Neural progenitor cell (in vitro differentiated cells): ENCODE measurements at regions not wholly inside any gene's neighbourhood (a gene's known extent, or its start where the extent isn't known, plus 50 kb on each side); places are given as distances from the start of the nearest gene placed in this dataset.

ENCODE experiments used
- DNase-seq: peaks from one replicate; pipeline ENCODE4 v3.0.0-alpha.2; 2016; ENCODE audit warnings: low spot score
- H2AFZ ChIP-seq: fragments of 200-600 bp; sonication (generic); replicated peaks from 2 replicates; pipeline ENCODE4 v1.6.1; 2016; ENCODE audit warnings: antibody characterized with exemption
- H3F3A ChIP-seq: fragments of 200-600 bp; sonication (generic); 2 replicates; pipeline ENCODE4 v1.6.1; 2016; ENCODE audit warnings: antibody characterized with exemption, low read depth
- H3K27ac ChIP-seq: fragments of 200-600 bp; sonication (generic); 2 replicates; pipeline ENCODE4 v1.5.1; 2016; ENCODE audit warnings: mild to moderate bottlenecking
- H3K27me3 ChIP-seq: fragments of 200-600 bp; sonication (generic); 2 replicates; pipeline ENCODE4 v1.6.1; 2016; ENCODE audit warnings: mild to moderate bottlenecking, moderate library complexity
- H3K36me3 ChIP-seq: fragments of 200-600 bp; sonication (generic); 2 replicates; pipeline ENCODE4 v1.5.1; 2016
- H3K4me1 ChIP-seq: fragments of 200-600 bp; sonication (generic); 2 replicates; pipeline ENCODE4 v1.6.1; 2016; ENCODE audit warnings: mixed run types
- H3K4me2 ChIP-seq: fragments of 200-600 bp; sonication (generic); 2 replicates; pipeline ENCODE4 v1.6.1; 2016
- H3K4me3 ChIP-seq: fragments of 200-600 bp; sonication (generic); 2 replicates; pipeline ENCODE4 v1.5.1; 2016
- H3K79me2 ChIP-seq: fragments of 200-600 bp; sonication (generic); 2 replicates; pipeline ENCODE4 v1.6.1; 2016; ENCODE audit warnings: low read depth
- H3K9ac ChIP-seq: fragments of 200-600 bp; sonication (generic); 2 replicates; pipeline ENCODE4 v1.6.1; 2016
- H3K9me3 ChIP-seq: fragments of 200-600 bp; sonication (generic); 2 replicates; pipeline ENCODE4 v1.5.1; 2016; ENCODE audit warnings: low read depth
- H4K20me1 ChIP-seq: fragments of 200-600 bp; sonication (generic); 2 replicates; pipeline ENCODE4 v1.6.1; 2016; ENCODE audit warnings: low read depth
- H3K27ac Mint-ChIP-seq: 3 replicates; pipeline ENCODE4 v1.8.0; 2021; ENCODE audit warnings: mixed read lengths
- H3K27me3 Mint-ChIP-seq: 2 replicates; pipeline ENCODE4 v1.8.0; 2022; ENCODE audit warnings: low read depth, mild to moderate bottlenecking, inconsistent platforms, moderate library complexity, mixed read lengths; ENCODE audit not compliant: insufficient read depth
- H3K36me3 Mint-ChIP-seq: 3 replicates; pipeline ENCODE4 v1.8.0; 2021; ENCODE audit warnings: mixed read lengths
- H3K4me1 Mint-ChIP-seq: 3 replicates; pipeline ENCODE4 v1.8.0; 2021; ENCODE audit warnings: mixed read lengths
- H3K4me3 Mint-ChIP-seq: 3 replicates; pipeline ENCODE4 v1.8.0; 2021; ENCODE audit warnings: mild to moderate bottlenecking, moderate library complexity, mixed read lengths
- H3K9me3 Mint-ChIP-seq: 3 replicates; pipeline ENCODE4 v1.8.0; 2020; ENCODE audit warnings: mixed read lengths
- EZH2 ChIP-seq: fragments of 200-600 bp; sonication (generic); IDR thresholded peaks from 2 replicates; pipeline ENCODE4 v1.6.1; 2017; ENCODE audit warnings: antibody characterized with exemption, mild to moderate bottlenecking, moderate library complexity
- EZH2phosphoT487 ChIP-seq: fragments of 200-600 bp; sonication (generic); IDR thresholded peaks from 2 replicates; pipeline ENCODE4 v1.6.1; 2017; ENCODE audit warnings: antibody characterized with exemption
- TF ChIP-seq, protein P1 (sequence below): fragments of 200-600 bp; sonication (generic); IDR thresholded peaks from 2 replicates; pipeline ENCODE4 v1.5.1; 2017; ENCODE audit warnings: antibody characterized with exemption, mild to moderate bottlenecking

DNA sequence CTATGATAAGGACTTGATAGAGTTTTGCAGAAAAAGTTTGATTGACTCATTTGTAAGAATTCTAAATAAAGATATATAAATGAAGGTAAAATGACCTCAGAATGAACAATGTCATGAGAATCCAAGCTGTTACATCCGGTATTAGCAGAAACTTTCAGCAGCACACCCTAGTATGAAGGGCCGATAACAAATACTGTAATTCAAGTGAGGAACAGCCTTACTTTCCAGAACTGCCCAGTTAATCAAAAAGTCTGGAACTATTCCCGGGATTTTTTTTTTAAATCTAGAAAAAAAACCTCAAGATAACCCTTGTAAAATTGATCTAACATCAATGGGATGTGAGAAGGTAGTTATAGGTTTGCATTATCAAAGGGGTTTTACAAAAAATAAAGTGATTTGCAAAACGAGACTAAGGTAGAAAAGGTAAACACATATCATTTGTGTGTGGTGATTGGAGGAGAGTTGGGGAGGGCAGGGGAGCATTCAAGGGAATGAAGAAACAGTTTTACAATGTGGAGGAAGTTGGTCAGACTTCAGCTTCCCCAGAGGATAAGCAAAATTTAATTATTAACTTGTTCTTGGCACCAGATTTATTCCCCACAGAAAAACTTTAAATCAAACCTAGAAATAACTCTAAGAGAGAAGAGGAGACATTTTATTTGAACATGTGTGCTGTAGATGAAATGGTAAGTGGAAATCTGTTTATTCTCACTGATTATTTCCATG, 75.9 kb upstream of the VCAM1 start:
- no peak overlapping the region for H3K4me2 ChIP-seq
- no peaks in the 10 kb centered on the region for H3K36me3 ChIP-seq
- H3K27ac ChIP-seq: no peak overlapping the region
- peaks cover 10% of the 10 kb centered on the region for H3K9me3 Mint-ChIP-seq
- H3K4me1 ChIP-seq: no peaks in the 10 kb centered on the region
- H3K9ac ChIP-seq: no peak overlapping the region
- no peaks in the 10 kb centered on the region for H3K36me3 Mint-ChIP-seq
- no peak overlapping the region for H3K27ac Mint-ChIP-seq
- no peak overlapping the region for H3K4me3 ChIP-seq
- no peaks in the 10 kb centered on the region for H3K27me3 Mint-ChIP-seq
- TF ChIP-seq EZH2phosphoT487: no peak
- TF ChIP-seq, protein P1, sequence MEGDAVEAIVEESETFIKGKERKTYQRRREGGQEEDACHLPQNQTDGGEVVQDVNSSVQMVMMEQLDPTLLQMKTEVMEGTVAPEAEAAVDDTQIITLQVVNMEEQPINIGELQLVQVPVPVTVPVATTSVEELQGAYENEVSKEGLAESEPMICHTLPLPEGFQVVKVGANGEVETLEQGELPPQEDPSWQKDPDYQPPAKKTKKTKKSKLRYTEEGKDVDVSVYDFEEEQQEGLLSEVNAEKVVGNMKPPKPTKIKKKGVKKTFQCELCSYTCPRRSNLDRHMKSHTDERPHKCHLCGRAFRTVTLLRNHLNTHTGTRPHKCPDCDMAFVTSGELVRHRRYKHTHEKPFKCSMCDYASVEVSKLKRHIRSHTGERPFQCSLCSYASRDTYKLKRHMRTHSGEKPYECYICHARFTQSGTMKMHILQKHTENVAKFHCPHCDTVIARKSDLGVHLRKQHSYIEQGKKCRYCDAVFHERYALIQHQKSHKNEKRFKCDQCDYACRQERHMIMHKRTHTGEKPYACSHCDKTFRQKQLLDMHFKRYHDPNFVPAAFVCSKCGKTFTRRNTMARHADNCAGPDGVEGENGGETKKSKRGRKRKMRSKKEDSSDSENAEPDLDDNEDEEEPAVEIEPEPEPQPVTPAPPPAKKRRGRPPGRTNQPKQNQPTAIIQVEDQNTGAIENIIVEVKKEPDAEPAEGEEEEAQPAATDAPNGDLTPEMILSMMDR: no peak
- TF ChIP-seq EZH2: no peak
- DNase-seq: no peak
- H3K4me1 Mint-ChIP-seq: no peaks in the 10 kb centered on the region
- H3K79me2 ChIP-seq: no peaks in the 10 kb centered on the region
- H3K9me3 ChIP-seq: no peaks in the 10 kb centered on the region
- no peaks in the 10 kb centered on the region for H3F3A ChIP-seq
- H4K20me1 ChIP-seq: no peaks in the 10 kb centered on the region
- H3K4me3 Mint-ChIP-seq: no peak overlapping the region
- H3K27me3 ChIP-seq: no peaks in the 10 kb centered on the region
- no peak overlapping the region for H2AFZ ChIP-seq

DNA sequence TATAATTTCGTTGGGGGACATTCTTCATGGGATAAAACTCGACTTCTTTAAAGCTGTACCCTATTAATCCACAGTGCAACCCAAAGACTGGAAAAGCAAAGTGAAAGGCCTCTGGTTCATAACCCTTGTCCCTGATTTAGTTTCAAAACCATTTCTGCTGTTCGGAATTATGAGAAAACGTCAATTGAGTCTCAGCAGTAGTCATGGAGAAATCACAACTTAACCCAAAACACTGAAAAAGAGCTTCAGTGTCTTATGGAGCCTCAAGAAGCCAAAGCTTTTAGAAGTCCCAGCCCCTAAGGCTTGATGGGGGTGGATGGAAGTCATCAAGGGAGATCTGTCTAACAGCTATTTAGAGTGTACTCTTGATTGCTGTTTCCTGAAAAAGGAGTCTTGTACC, 73.5 kb upstream of the VCAM1 start:
- H4K20me1 ChIP-seq: no peaks in the 10 kb centered on the region
- no peak overlapping the region for H3K4me3 Mint-ChIP-seq
- no peak overlapping the region for H3K27ac ChIP-seq
- H3K4me1 Mint-ChIP-seq: no peaks in the 10 kb centered on the region
- no peak overlapping the region for H3K4me3 ChIP-seq
- H3F3A ChIP-seq: no peaks in the 10 kb centered on the region
- H3K27me3 Mint-ChIP-seq: no peaks in the 10 kb centered on the region
- DNase-seq: no peak
- H3K79me2 ChIP-seq: no peaks in the 10 kb centered on the region
- no peaks in the 10 kb centered on the region for H3K36me3 ChIP-seq
- no peaks in the 10 kb centered on the region for H3K9me3 ChIP-seq
- no peak overlapping the region for H2AFZ ChIP-seq
- H3K9ac ChIP-seq: no peak overlapping the region
- H3K4me1 ChIP-seq: no peaks in the 10 kb centered on the region
- no peak overlapping the region for H3K4me2 ChIP-seq
- no peaks in the 10 kb centered on the region for H3K36me3 Mint-ChIP-seq
- H3K9me3 Mint-ChIP-seq: peaks cover 11% of the 10 kb centered on the region
- no peaks in the 10 kb centered on the region for H3K27me3 ChIP-seq
- H3K27ac Mint-ChIP-seq: no peak overlapping the region
- TF ChIP-seq, protein P1: no peak
- no peak for TF ChIP-seq EZH2phosphoT487
- no peak for TF ChIP-seq EZH2

DNA sequence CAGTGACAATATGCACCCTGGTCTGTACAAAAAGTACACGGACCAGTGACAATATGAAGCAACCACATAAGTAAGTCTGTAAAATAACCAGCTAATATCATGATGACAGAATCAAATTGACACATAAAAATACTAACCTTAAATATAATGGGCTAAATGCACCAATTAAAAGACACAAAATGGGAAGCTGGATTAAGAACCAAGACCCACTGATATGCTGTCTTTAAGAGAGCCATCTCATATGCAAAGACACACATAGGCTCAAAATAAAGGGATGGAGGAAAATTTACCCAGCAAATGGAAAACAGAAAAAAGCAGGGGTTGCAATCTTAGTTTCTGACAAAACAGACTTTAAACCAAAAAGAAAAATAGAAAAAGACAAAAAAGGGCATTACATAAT, 70.4 kb upstream of the VCAM1 start:
- Histone ChIP-seq H3K27ac (no peak overlapping the region), H3K9me3 (no peaks in the 10 kb centered on the region), H3K4me3 (no peak overlapping the region), H3K4me2 (no peak overlapping the region), H3K79me2 (no peaks in the 10 kb centered on the region), H4K20me1 (no peaks in the 10 kb centered on the region), H3K9ac (no peak overlapping the region), H3K27me3 (no peaks in the 10 kb centered on the region), H3K4me1 (no peaks in the 10 kb centered on the region), H3K36me3 (no peaks in the 10 kb centered on the region), H3F3A (no peaks in the 10 kb centered on the region), H2AFZ (no peak overlapping the region)
- no peaks in the 10 kb centered on the region for H3K4me1 Mint-ChIP-seq
- no peak for DNase-seq
- no peaks in the 10 kb centered on the region for H3K36me3 Mint-ChIP-seq
- TF ChIP-seq EZH2 (no peak), EZH2phosphoT487 (no peak)
- TF ChIP-seq, protein P1: no peak
- H3K27ac Mint-ChIP-seq: no peak overlapping the region
- peaks cover 8% of the 10 kb centered on the region for H3K9me3 Mint-ChIP-seq
- H3K4me3 Mint-ChIP-seq: no peak overlapping the region
- H3K27me3 Mint-ChIP-seq: no peaks in the 10 kb centered on the region
